K562 (cell line): ENCODE measurements at regions not wholly inside any gene's neighbourhood (a gene's known extent, or its start where the extent isn't known, plus 50 kb on each side); places are given as distances from the start of the nearest gene placed in this dataset.

Source experiments
- ATAC-seq: fragments of 200-7000 bp; cut with Tn5 transposase; 3 replicates; pipeline ENCODE4 v1.9.1; 2020; ENCODE audit warnings: moderate library complexity
- BruUV-seq: library from RNA; stranded (reverse); fragments of 400-500 nt; replicated peaks from 2 replicates; lab custom pipeline; 2021; lab: Mats Ljungman, UMichigan
- CTCF ChIA-PET: fragments of 300-600 bp; formaldehyde crosslinking; extraction: SDS; loops from one replicate; lab custom pipeline; 2021; ENCODE audit warnings: low intra/inter-chr PET ratio; lab: Yijun Ruan, JAX
- POLR2A ChIA-PET: fragments of 300-600, 350-650 bp; sonication (Branson Sonifier 250); formaldehyde crosslinking; extraction: SDS; loops from one replicate; lab custom pipeline; 2021; ENCODE audit warnings: antibody characterized with exemption, inconsistent platforms; lab: Yijun Ruan, JAX
- DNase-seq, 4 experiments: peaks; one replicate each; pipeline versions ENCODE4 v3.0.0 to v3.0.0-alpha.2; 2011 to 2018; ENCODE audit warnings: low spot score in 3 of 4, mixed read lengths in 3 of 4; ENCODE audit errors: extremely low read depth in 1 of 4
- FAIRE-seq: peaks from 2 replicates; lab custom pipeline; 2011; peaks lifted over from hg19 to GRCh38; lab: Jason Lieb, UNC
- H2AFZ ChIP-seq: 2 replicates; pipeline ENCODE4 v1.6.0; 2011; ENCODE audit warnings: low read depth, low read length, control low read depth, inconsistent platforms
- H3K27ac ChIP-seq: fragments of 200-600 bp; 3 replicates; pipeline ENCODE4 v1.8.0; 2011; ENCODE audit warnings: low read depth, mild to moderate bottlenecking, control low read depth, inconsistent platforms, low read length, moderate library complexity, mixed read lengths; ENCODE audit errors: extremely low read depth
- H3K27me3 ChIP-seq, 2 experiments: fragments of 300-600 bp in 1 of 2; 2 replicates in 1 of 2; 3 replicates in 1 of 2; pipeline versions ENCODE4 v1.6.0 to v1.8.0; 2011; ENCODE audit warnings: inconsistent platforms in 2 of 2, low read length in 2 of 2, mild to moderate bottlenecking in 1 of 2, mixed read lengths in 1 of 2, moderate library complexity in 1 of 2; ENCODE audit not compliant: control insufficient read depth in 2 of 2, insufficient read depth in 2 of 2
- H3K36me3 ChIP-seq: fragments of 300-600 bp; 3 replicates; pipeline ENCODE4 v1.8.0; 2011; ENCODE audit warnings: mild to moderate bottlenecking, low read length, inconsistent platforms; ENCODE audit not compliant: control insufficient read depth, insufficient read depth
- H3K4me1 ChIP-seq, 2 experiments: fragments of 200-600 bp in 1 of 2; replicated peaks in 1 of 2; 2 replicates in 1 of 2; 3 replicates in 1 of 2; pipeline versions ENCODE4 v1.5.1 to v1.8.0; 2011; ENCODE audit warnings: inconsistent platforms in 2 of 2, low read length in 2 of 2, mild to moderate bottlenecking in 1 of 2, mixed read lengths in 1 of 2, moderate library complexity in 1 of 2; ENCODE audit not compliant: control insufficient read depth in 2 of 2, insufficient read depth in 2 of 2
- H3K4me2 ChIP-seq: 2 replicates; pipeline ENCODE4 v1.6.1; 2011; ENCODE audit warnings: low read length, control low read depth, inconsistent platforms, mixed read lengths; ENCODE audit not compliant: insufficient read depth
- H3K4me3 ChIP-seq: fragments of 200-600 bp; sonication (generic), shearing (Covaris generic); 2 replicates; pipeline ENCODE4 v1.5.1; 2016; ENCODE audit warnings: control low read depth, inconsistent platforms
- H3K79me2 ChIP-seq: fragments of 200-600 bp; 3 replicates; pipeline ENCODE4 v1.8.0; 2011; ENCODE audit warnings: low read length, inconsistent platforms; ENCODE audit not compliant: control insufficient read depth, insufficient read depth
- H3K9ac ChIP-seq, 2 experiments: 2 replicates each; pipeline versions ENCODE4 v1.6.0 to v1.6.1; 2011; ENCODE audit warnings: low read depth in 2 of 2, low read length in 2 of 2, control low read depth in 1 of 2, inconsistent platforms in 1 of 2, mild to moderate bottlenecking in 1 of 2, mixed read lengths in 1 of 2; ENCODE audit not compliant: insufficient read depth in 1 of 2
- H3K9me1 ChIP-seq: one replicate; pipeline ENCODE4 v1.6.0; 2011; ENCODE audit warnings: inconsistent platforms, mild to moderate bottlenecking, low read length, moderate library complexity; ENCODE audit not compliant: control insufficient read depth, insufficient read depth
- H3K9me3 ChIP-seq: replicated peaks from 2 replicates; pipeline ENCODE4 v1.5.1; 2011; ENCODE audit warnings: low read depth, low read length, inconsistent platforms; ENCODE audit not compliant: control insufficient read depth, insufficient read depth
- H4K20me1 ChIP-seq: replicated peaks from 2 replicates; pipeline ENCODE4 v1.6.1; 2011; ENCODE audit warnings: low read length, inconsistent platforms, mixed read lengths; ENCODE audit not compliant: control insufficient read depth, insufficient read depth
- ARHGAP35 ChIP-seq: fragments of 450-650 bp; IDR thresholded peaks from 2 replicates; pipeline ENCODE4 v1.6.1; 2018; ENCODE audit not compliant: partially characterized antibody
- CHD2 ChIP-seq: IDR thresholded peaks from 2 replicates; pipeline ENCODE4 v1.6.1; 2011; ENCODE audit warnings: low read depth, low read length
- E2F5 ChIP-seq: sonication (generic); formaldehyde crosslinking; IDR thresholded peaks from 2 replicates; pipeline ENCODE4 v1.8.0; 2022; ENCODE audit warnings: mild to moderate bottlenecking, missing genetic modification reagents
- ETV5 ChIP-seq: sonication (generic); formaldehyde crosslinking; IDR thresholded peaks from 2 replicates; pipeline ENCODE4 v1.4.0; 2020; ENCODE audit warnings: low read depth, mild to moderate bottlenecking, missing genetic modification reagents
- FOSL1 ChIP-seq: fragments of 200-800 bp; sonication (Bioruptor generic); conservative IDR thresholded peaks from 2 replicates; pipeline ENCODE4 v1.6.1; 2016; ENCODE audit warnings: missing genetic modification characterization, missing compliant biosample characterization
- HMBOX1 ChIP-seq: sonication (generic); IDR thresholded peaks from 2 replicates; pipeline ENCODE4 v1.6.1; 2016
- SRSF1 ChIP-seq: fragments of 200-400 bp; formaldehyde crosslinking; IDR thresholded peaks from 2 replicates; pipeline ENCODE4 v1.6.1; 2017; ENCODE audit warnings: mild to moderate bottlenecking, low read depth, low read length, moderate library complexity
- TFE3 ChIP-seq: fragments of 450-650 bp; formaldehyde crosslinking; IDR thresholded peaks from 2 replicates; pipeline ENCODE4 v1.4.0; 2020; ENCODE audit warnings: mild to moderate bottlenecking, mixed read lengths
- ZBTB5 ChIP-seq: fragments of 450-650 bp; IDR thresholded peaks from 2 replicates; pipeline ENCODE4 v1.6.1; 2017; ENCODE audit warnings: antibody characterized with exemption
- ZNF431 ChIP-seq: sonication (generic); formaldehyde crosslinking; IDR thresholded peaks from 2 replicates; pipeline ENCODE4 v1.8.0; 2022; ENCODE audit warnings: mild to moderate bottlenecking, missing genetic modification reagents
- ZNF592 ChIP-seq: fragments of 450-650 bp; IDR thresholded peaks from 2 replicates; pipeline ENCODE4 v1.6.1; 2017; ENCODE audit warnings: antibody characterized with exemption, mild to moderate bottlenecking
- ZNF696 ChIP-seq: fragments of 250-450 bp; sonication (Bioruptor Pico); conservative IDR thresholded peaks from 2 replicates; pipeline ENCODE4 v1.4.0; 2020; ENCODE audit warnings: mild to moderate bottlenecking, moderate library complexity
- WGBS: fragments of 100-300 bp; shearing (Covaris generic); methylation state at CpG from one replicate; pipeline ENCODE4 v1.1.6; 2016; ENCODE audit warnings: low coverage, mixed read lengths; ENCODE audit not compliant: insufficient coverage; ENCODE audit errors: missing lambda C conversion rate; 5-methylcytosine and 5-hydroxymethylcytosine counted together
- in situ Hi-C: fragments of 300-500 bp; cut with MboI; formaldehyde crosslinking; loops from 4 replicates; pipeline ENCODE4 v1.15.0; 2018; ENCODE audit warnings: inconsistent platforms, mixed read lengths
- intact Hi-C: fragments of 100-400 bp; cut with micrococcal nuclease; formaldehyde crosslinking; loops from 2 replicates; pipeline ENCODE4 v1.14.2; 2022

GRCh38 chr9:107390778-107391177 lies 98.8 kb downstream of the KLF4 start (continued):
- TF ChIP-seq ZNF592 (no peak), SRSF1 (no peak), ARHGAP35 (no peak), E2F5 (CRISPR knock-in tag) (no peak), HMBOX1 (no peak)
- TF ChIP-seq, all 486 proteins: peak for 0

GRCh38 chr9:107390279-107390678 lies 99.3 kb downstream of the KLF4 start:
- FAIRE-seq (no peak), ATAC-seq (no peak), DNase-seq (no peak)
- ChIA-PET CTCF (no interaction called here), POLR2A (no interaction called here)
- in situ Hi-C loops: no loop called here
- no peaks in the 10 kb centered on the region for H3K9me3 ChIP-seq
- no peaks in the 10 kb centered on the region for H4K20me1 ChIP-seq
- WGBS: 0% methylated on average over 8 of the region's 8 CpGs
- H3K4me2 ChIP-seq: no peak overlapping the region
- no peak overlapping the region for H2AFZ ChIP-seq
- H3K4me1 ChIP-seq: no peaks in the 10 kb centered on the region
- H3K4me3 ChIP-seq: no peak overlapping the region
- H3K79me2 ChIP-seq: no peaks in the 10 kb centered on the region
- H3K27me3 ChIP-seq: peaks cover 4 to 13% of the 10 kb centered on the region in 2 experiments; a peak in 3 of 5 replicates
- H3K36me3 ChIP-seq: no peaks in the 10 kb centered on the region
- no peaks in the 10 kb centered on the region for H3K9me1 ChIP-seq
- BruUV-seq: no TSS peak
- no peak overlapping the region for H3K27ac ChIP-seq
- intact Hi-C loops: no loop called here
- H3K9ac ChIP-seq: no peak overlapping the region
- TF ChIP-seq ZBTB5 (no peak), FOSL1 (tag) (no peak), CHD2 (no peak), ETV5 (CRISPR knock-in tag) (no peak), ZNF696 (CRISPR knock-in tag) (no peak), TFE3 (CRISPR knock-in tag) (no peak), ZNF431 (CRISPR knock-in tag) (no peak)
